Myocyte (in vitro differentiated cells): ENCODE measurements at regions not wholly inside any gene's neighbourhood (a gene's known extent, or its start where the extent isn't known, plus 50 kb on each side); places are given as distances from the start of the nearest gene placed in this dataset.
"Not testable (repeated sequence)": the region's sequence is repeated elsewhere in the genome, so short reads cannot be mapped to it uniquely, and the experiment has no call there.

ENCODE experiments used
- DNase-seq: peaks from one replicate; pipeline ENCODE4 v3.0.0-alpha.2; 2012; ENCODE audit warnings: low read depth

GRCh38 chr5:117020999-117021398 is 446.4 kb upstream of the SEMA6A start:
- no peak for DNase-seq

GRCh38 chr5:117013280-117013877 is 438.8 kb upstream of the SEMA6A start:
- no peak for DNase-seq

GRCh38 chr5:117010574-117010973 is 436.0 kb upstream of the SEMA6A start:
- no peak for DNase-seq

DNA sequence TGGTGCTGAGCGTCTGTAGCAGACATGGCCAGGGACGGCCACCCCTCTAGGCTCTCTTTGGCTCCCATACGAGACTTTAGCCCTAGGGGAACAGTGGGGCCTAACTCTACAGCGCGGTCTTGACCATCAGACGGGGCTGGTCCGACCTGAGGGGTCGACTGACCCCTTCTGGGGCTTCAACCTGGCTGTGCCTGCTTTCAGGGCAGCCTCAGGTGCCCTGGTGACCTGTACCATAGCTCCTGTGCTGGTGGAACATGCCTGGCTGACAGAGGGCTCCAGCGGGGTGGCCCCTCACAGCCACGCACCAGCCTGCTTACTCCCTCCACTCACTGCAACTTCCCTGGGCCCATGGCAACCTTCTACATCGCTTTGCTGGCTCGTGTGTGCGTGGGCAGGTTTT is 423.4 kb upstream of the SEMA6A start:
- DNase-seq, result no peak

DNA sequence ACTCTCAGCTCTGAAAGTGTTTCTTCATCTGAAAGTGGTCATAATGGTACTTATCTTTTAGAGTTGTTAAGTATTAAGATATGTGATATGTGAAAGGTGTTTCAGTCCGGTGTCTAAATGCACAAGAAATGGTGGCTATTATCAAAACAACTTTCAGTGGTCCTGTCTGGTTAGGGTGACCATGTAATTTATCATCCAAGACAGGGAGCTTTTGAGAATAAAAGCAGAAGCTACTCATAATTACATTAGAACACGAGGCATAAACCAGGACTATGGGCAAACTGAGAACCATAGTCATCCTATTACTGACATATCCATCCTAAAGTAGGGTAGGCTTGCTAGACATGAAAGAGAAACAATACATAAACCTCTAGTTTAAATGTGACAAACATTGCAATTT is 418.1 kb upstream of the SEMA6A start:
- DNase-seq, result no peak

- DNase-seq, result peak; percentile 27
Observed at GRCh38 chr5:116989995-116990394, 415.4 kb upstream of the SEMA6A start.

- DNase-seq, result no peak
Observed at GRCh38 chr5:116982035-116982434, 407.4 kb upstream of the SEMA6A start.

DNA sequence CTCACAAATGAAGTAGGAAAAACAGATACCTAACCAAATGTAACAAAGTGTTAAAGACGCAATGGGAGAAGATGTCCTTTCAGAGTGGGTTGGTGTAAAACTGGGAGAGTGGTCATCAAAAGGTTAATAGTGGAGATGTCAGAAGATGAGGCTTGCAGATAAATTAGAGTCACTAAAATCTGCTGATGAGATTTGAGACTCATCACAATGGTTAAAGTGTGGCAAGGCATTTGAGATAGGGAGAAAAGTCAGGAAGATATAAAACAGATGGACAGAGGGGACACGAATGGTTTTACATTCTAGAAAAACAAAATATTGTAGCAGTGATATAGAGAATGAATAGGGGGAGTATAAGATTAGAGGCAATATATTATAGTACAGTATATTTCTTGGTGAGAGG is 406.0 kb upstream of the SEMA6A start:
- DNase-seq, result no peak

DNA sequence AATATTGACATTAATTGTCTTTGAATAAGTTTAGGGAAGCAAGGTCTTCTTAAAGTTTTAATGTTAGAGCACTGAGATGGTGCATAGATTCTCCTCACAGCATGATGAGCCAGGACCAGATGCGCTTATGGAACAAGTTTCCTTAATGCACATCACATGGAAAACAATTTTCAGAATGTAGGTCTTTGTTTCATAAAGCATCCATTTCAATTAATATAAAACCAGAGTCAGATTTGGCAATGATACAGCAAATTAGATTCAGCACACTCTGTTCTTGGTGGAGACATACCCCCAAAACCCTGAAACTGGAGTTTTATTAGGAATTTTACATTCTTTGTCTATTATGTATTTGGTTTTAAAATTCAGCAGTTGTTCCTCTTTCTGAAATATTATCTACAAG is 402.1 kb upstream of the SEMA6A start:
- DNase-seq, result no peak

DNA sequence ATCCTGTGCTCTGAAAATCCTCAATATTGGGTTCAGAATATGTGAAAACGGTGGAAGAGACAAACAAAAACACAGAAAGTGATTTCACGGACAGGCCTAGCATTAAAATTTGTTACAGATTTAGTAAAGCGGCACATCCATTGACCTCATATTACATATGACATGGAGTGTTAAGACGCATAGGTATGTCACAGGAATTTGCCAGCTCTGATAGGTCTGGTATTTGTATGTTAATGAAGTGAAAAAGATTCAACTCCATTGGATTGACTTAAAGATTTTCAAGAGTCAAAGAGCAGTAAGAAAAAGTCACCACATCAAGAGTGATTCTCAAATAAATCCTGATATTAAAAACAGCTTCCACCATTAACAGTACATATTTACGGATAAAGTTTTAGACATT is 396.5 kb upstream of the SEMA6A start:
- no peak for DNase-seq

DNA sequence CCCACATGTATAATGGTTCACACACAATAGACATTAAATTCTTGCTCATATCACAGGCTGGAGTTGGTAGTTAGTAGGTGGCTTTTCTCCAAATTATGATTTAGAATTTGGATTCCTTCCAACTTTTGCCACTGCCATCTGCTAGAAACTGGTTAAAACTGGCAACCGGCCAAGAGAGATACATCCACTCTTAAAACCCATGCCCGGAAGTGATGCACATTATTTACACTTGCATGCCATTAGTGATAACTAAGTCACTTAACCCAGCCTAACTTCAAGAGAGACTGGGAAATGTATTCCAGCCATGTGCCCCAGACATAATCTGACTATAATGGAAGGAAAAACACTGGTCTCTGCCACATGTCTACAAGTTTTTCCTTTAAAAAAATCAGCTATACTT is 395.7 kb upstream of the SEMA6A start:
- no peak for DNase-seq

DNA sequence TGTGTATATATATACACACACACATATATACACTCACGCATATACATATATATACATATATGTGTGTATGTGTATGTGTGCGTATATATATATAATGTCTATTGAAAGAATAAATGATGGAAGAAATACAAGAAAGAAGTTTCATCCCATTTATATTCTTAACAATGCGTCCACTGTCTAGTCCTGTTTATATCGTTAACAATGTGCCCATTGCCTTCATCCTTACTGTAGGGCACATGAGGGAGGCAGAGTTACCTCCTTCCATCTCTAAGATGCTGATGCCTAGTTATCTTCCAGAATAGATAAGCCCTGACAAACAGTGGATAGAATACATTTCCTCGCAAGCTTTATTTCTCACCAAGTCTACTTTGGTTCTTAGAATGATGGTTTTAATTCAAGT is 389.8 kb upstream of the SEMA6A start:
- DNase-seq, result no peak

- no peak for DNase-seq
Observed at GRCh38 chr5:116961021-116961420, 386.4 kb upstream of the SEMA6A start.

GRCh38 chr5:116959843-116960242 is 385.2 kb upstream of the SEMA6A start:
- no peak for DNase-seq

GRCh38 chr5:116953251-116953930 is 378.8 kb upstream of the SEMA6A start:
- no peak for DNase-seq

DNA sequence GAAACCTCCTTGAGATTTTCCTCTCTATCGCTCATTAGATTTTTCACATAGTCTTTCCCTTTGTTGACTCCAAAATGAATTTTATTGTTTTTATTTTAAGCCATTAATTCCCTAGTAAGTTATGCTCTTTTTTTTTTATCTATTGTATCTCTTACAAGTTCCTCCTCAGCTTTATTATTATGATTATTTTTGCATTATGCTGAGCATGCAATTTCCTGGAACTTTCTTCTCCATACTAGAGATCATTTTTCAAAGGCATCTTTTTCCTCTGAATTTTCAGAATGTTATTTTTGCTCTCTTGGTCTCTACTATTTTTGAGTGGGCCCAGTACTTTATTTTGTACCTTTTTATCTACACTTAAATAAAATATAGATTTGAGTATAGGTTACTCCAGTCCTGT is 376.6 kb upstream of the SEMA6A start:
- no peak for DNase-seq

GRCh38 chr5:116947691-116948528 is 373.3 kb upstream of the SEMA6A start:
- DNase-seq, result peak; percentile 3

GRCh38 chr5:116945613-116946382 is 371.2 kb upstream of the SEMA6A start:
- not testable (repeated sequence) for DNase-seq

DNA sequence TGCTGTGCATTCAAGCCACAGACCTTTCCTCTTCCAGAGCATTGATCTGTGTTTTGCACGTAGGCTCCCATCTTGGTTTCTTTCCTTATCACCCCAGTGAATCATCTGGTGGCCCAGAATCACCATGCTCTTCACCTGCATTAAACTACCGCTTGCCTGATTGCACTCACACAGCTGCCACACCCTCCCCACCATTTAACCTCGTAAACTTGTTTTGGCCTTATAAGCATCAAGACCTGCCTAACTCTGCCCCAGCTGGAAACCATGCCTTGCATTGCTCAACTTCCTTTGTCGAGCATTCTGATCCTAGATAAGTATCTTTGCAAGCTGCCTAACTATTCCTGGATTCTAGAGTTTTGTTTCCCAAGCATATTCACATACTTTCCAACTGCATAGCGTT is 369.6 kb upstream of the SEMA6A start:
- no peak for DNase-seq

DNA sequence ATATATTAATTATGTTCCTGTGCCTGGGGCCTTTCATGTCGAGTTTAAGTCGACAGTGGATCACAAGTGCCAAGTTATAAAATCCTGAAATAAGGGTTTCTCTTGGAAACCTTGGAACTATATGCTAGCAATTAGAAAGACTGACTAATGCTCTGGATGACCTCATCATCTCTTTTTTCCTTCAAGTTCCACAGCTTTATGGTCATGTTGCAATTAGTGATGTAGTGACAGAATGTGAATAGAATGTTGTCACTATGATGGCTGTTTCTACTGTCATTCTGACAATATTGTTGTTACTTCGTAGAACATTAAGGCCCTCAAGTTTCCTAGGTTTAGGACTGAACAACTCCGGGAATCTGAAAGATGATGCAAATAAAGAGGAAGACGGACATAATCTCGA is 368.0 kb upstream of the SEMA6A start:
- DNase-seq, result no peak

DNA sequence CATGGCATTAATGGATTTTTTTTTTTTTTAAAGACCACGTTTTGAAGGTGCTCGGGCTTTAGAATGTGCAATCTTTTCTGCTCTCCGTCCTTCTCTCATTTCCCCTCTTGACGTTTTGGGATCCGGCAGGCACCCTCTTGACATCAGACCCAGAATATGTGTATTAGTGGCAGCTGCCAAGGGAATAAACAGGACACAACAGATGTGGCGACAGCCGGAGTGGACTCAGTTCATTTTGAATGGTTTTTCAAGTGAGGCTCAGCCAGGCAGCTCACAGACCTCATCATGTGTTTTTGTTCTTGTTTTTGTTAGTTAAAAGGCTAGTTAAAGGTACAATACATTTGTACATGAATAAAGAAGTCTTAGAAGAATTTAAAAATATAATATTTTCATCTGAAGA is 365.0 kb upstream of the SEMA6A start:
- DNase-seq, result peak; percentile 2

DNA sequence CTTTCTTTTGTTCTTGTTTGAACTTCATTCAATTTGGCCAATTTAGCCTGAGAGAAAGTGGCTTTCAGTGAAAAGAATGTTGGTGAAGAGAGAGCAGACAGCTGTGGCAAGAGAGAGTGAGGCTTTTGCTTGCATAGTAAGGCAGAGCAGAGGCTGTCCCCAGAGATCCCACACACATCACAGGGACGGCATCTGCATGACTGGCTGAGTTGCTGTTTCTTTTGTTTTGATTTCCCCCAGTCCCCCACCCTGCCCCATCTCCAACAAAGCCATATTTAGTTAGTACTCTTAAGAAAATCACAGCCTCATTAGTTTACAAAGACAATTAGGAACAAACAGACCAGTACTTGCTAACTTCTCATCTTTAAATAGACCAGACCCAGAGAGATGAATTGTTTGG is 363.9 kb upstream of the SEMA6A start:
- no peak for DNase-seq
